Spleen (tissue), 11 donors: ENCODE measurements at regions not wholly inside any gene's neighbourhood (a gene's known extent, or its start where the extent isn't known, plus 50 kb on each side); places are given as distances from the start of the nearest gene placed in this dataset.

Experiments
- DNase-seq: peaks from one replicate; pipeline ENCODE4 v3.0.0-alpha.2; 2020
- H3K27ac ChIP-seq, 8 donors: fragments of 200-600 bp; sonication (generic) in 7 of 8; 1 replicate in 4 of 8; 2 replicates in 4 of 8; pipeline versions ENCODE4 v1.5.0 to v1.8.0; 2016 to 2021; ENCODE audit warnings: inconsistent platforms in 4 of 8, mild to moderate bottlenecking in 4 of 8, moderate library complexity in 1 of 8
- H3K27me3 ChIP-seq, 7 donors: fragments of 200-600 bp; sonication (generic) in 6 of 7; replicated peaks in 1 of 7; 1 replicate in 4 of 7; 2 replicates in 3 of 7; pipeline versions ENCODE4 v1.5.0 to v1.8.0; 2016 to 2021; ENCODE audit warnings: inconsistent platforms in 3 of 7, mild to moderate bottlenecking in 1 of 7
- H3K36me3 ChIP-seq, 6 donors: fragments of 200-600 bp; sonication (generic) in 5 of 6; 1 replicate in 4 of 6; 2 replicates in 2 of 6; pipeline versions ENCODE4 v1.5.0 to v1.8.0; 2016 to 2021; ENCODE audit warnings: inconsistent platforms in 2 of 6
- H3K4me1 ChIP-seq, 6 donors: fragments of 200-600 bp; sonication (generic) in 5 of 6; 1 replicate in 3 of 6; 2 replicates in 3 of 6; pipeline versions ENCODE4 v1.5.0 to v1.8.0; 2016 to 2021; ENCODE audit warnings: inconsistent platforms in 3 of 6
- H3K4me3 ChIP-seq, 8 donors: fragments of 200-600 bp; sonication (generic) in 7 of 8; 1 replicate in 4 of 8; 2 replicates in 4 of 8; pipeline versions ENCODE4 v1.5.0 to v1.8.0; 2016 to 2021; ENCODE audit warnings: inconsistent platforms in 4 of 8, mild to moderate bottlenecking in 4 of 8, moderate library complexity in 2 of 8
- H3K9me3 ChIP-seq, 8 donors: fragments of 200-600 bp; sonication (generic) in 7 of 8; 1 replicate in 4 of 8; 2 replicates in 4 of 8; pipeline versions ENCODE4 v1.5.0 to v1.8.0; 2016 to 2021; ENCODE audit warnings: inconsistent platforms in 4 of 8
- POLR2A ChIP-seq, 3 donors: fragments of 450-650 bp; IDR thresholded peaks; one replicate each; pipeline ENCODE4 v1.5.1; 2017; ENCODE audit warnings: antibody characterized with exemption in 3 of 3, mild to moderate bottlenecking in 1 of 3
- POLR2AphosphoS5 ChIP-seq, 3 donors: sonication (generic); formaldehyde crosslinking; IDR thresholded peaks; one replicate each; pipeline ENCODE4 v1.5.1; 2017; ENCODE audit warnings: antibody characterized with exemption in 3 of 3
- WGBS, 5 donors: extraction: QIAGEN DNeasy Blood & Tissue Kit in 3 of 5; methylation state at CpG; one replicate each; pipeline versions ENCODE4 v1.1.5 to v1.1.7; 2013 to 2018; 5-methylcytosine and 5-hydroxymethylcytosine counted together
- intact Hi-C: fragments of 100-400 bp; cut with DNase I; formaldehyde crosslinking; loops from one replicate; pipeline ENCODE4 v1.15.0; 2023; ENCODE audit warnings: low total_unique reads
- TF ChIP-seq, protein P1 (sequence below), 11 experiments: fragments of 200-600 bp in 7 of 11; fragments of 450-650 bp in 4 of 11; sonication (generic) in 4 of 11; IDR thresholded peaks in 8 of 11; conservative IDR thresholded peaks in 3 of 11; 1 replicate in 7 of 11; 2 replicates in 4 of 11; pipeline versions ENCODE4 v1.4.0 to v1.8.0; 2016 to 2021; ENCODE audit warnings: antibody characterized with exemption in 11 of 11, inconsistent platforms in 4 of 11, mild to moderate bottlenecking in 1 of 11
- donor health status: healthy with polysubstance abuse.
- donor health status: DM: no; HTN: no; CAD: no; lungs with moderate emphysema.
- donor health status: DM: no; HTN: no; CAD: no.
- donor health status: Bipolar disorder and iron deficiency.
- donor health status: healthy.
- donor health status: DM: no; HTN: no; CAD: no.
- donor health status: DM: yes; HTN: yes; CAD: no.

DNA sequence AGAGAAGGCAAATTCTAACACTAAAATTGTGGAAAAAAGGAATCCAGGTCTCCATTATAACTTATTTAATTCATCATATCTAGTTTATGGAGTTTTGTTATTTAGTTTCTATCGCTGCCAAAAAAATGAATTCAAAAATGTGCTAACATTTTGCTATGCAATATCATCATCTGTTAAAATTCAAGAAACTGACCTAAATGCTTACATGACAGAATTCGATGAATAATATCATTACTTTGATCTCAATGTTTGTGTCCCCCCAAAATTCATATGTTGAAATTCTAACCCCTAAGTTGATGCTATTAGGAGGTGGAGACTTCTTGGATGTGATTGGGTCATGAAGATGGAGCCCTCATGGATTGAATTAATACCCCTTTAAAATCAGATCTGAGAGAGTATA, 775.0 kb downstream of the PCDH17 start:
- Histone ChIP-seq H3K36me3 (no peaks in the 10 kb centered on the region), H3K27me3 (no peaks in the 10 kb centered on the region), H3K4me1 (no peaks in the 10 kb centered on the region), H3K9me3 (peaks cover 0 to 36% (median 14%) of the 10 kb centered on the region in 8 donors), H3K27ac (no peak overlapping the region), H3K4me3 (no peak overlapping the region)
- DNase-seq = no peak
- intact Hi-C loops = no loop called here
- 78 to 91% (median 84%) methylated on average over 2 of the region's 2 CpGs for WGBS, 5 donors
- TF ChIP-seq POLR2AphosphoS5 (IDR thresholded peaks at IDR 0.05) (no peak), POLR2A (IDR thresholded peaks at IDR 0.05) (no peak)
- TF ChIP-seq, protein P1, sequence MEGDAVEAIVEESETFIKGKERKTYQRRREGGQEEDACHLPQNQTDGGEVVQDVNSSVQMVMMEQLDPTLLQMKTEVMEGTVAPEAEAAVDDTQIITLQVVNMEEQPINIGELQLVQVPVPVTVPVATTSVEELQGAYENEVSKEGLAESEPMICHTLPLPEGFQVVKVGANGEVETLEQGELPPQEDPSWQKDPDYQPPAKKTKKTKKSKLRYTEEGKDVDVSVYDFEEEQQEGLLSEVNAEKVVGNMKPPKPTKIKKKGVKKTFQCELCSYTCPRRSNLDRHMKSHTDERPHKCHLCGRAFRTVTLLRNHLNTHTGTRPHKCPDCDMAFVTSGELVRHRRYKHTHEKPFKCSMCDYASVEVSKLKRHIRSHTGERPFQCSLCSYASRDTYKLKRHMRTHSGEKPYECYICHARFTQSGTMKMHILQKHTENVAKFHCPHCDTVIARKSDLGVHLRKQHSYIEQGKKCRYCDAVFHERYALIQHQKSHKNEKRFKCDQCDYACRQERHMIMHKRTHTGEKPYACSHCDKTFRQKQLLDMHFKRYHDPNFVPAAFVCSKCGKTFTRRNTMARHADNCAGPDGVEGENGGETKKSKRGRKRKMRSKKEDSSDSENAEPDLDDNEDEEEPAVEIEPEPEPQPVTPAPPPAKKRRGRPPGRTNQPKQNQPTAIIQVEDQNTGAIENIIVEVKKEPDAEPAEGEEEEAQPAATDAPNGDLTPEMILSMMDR (IDR thresholded peaks at IDR 0.05 in 8 of 11, conservative IDR thresholded peaks at IDR 0.05 in 3 of 11) = no peak

DNA sequence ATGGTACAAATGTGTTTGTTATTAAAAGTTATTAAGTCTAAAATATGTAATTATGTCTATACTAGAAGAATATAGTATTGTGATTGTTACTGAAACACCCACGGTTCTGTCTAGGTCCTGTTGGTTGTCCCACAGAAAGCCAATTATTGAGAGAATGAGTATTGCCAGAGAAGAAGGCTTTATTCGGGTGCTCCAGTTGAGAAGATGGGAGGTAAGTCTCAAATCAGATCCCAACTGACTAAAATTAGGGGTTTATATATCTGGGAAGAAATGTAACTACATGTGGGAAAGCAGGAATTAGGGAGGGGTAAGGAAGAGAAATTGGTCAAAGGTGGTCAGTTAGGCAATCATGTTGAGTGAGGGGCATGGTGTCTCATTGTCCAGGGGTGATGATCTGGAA, 798.4 kb downstream of the PCDH17 start:
- Histone ChIP-seq H3K27me3 (no peaks in the 10 kb centered on the region), H3K36me3 (no peaks in the 10 kb centered on the region), H3K4me1 (no peaks in the 10 kb centered on the region), H3K27ac (no peak overlapping the region), H3K4me3 (no peak overlapping the region), H3K9me3 (peaks cover 0 to 61% (median 29%) of the 10 kb centered on the region in 8 donors)
- TF ChIP-seq POLR2AphosphoS5 (IDR thresholded peaks at IDR 0.05) (no peak), POLR2A (IDR thresholded peaks at IDR 0.05) (no peak)
- TF ChIP-seq, protein P1 (IDR thresholded peaks at IDR 0.05 in 8 of 11, conservative IDR thresholded peaks at IDR 0.05 in 3 of 11) = no peak
- 77 to 87% (median 80%) methylated on average over 2 of the region's 2 CpGs for WGBS, 5 donors
- intact Hi-C loops = no loop called here
- DNase-seq = no peak

DNA sequence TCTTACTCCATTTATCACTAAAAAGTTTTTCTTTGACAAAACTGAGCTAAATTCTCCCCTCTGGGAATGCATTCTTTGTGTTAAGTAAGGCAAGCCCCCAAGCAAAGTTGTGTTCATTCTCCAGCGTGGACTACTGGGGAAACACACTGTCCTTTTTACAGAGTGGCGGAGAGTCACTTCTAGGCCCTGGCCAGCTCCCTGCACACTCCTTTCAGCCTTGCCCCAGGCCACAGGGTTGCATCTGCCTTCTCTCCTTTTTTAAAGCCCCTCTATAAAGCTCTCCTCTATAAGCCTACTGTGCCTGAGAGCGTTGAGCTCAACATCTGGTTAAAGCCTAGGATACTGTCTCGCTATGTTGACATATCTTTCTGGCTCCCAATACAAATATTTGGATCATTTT, 803.4 kb downstream of the PCDH17 start:
- Histone ChIP-seq H3K9me3 (peaks cover 0 to 25% (median 7%) of the 10 kb centered on the region in 8 donors), H3K4me3 (no peak overlapping the region), H3K4me1 (no peaks in the 10 kb centered on the region), H3K27me3 (no peaks in the 10 kb centered on the region), H3K36me3 (no peaks in the 10 kb centered on the region), H3K27ac (no peak overlapping the region)
- TF ChIP-seq POLR2A (IDR thresholded peaks at IDR 0.05) = no peak
- TF ChIP-seq, protein P1 (IDR thresholded peaks at IDR 0.05 in 8 of 11, conservative IDR thresholded peaks at IDR 0.05 in 3 of 11) = no peak
- no peak for TF ChIP-seq POLR2AphosphoS5 (IDR thresholded peaks at IDR 0.05)
- intact Hi-C loops = no loop called here
- 86 to 93% (median 91%) methylated on average over 4 of the region's 4 CpGs for WGBS, 5 donors
- DNase-seq = no peak

DNA sequence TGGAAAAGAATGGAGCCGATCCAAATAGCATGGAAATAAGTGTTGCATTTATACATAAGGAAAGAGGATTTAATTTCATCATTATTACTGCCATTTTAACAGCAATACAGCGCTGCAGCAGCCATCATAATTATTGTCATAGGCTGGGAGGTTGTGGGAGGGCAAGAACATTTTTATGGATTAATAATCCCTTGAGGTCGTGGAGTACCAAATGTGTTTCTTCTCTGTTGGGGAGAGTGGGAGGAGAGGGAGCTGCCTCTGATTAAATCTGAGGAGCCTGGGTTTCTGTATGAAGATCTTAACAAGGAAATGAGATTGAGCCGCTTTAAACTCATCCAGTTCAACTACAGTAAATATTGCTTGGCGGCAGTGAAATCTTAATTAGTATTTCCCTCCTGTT, 805.9 kb downstream of the PCDH17 start:
- Histone ChIP-seq H3K36me3 (no peaks in the 10 kb centered on the region), H3K9me3 (peaks cover 0 to 3% (median 0%) of the 10 kb centered on the region in 8 donors), H3K27me3 (no peaks in the 10 kb centered on the region), H3K27ac (no peak overlapping the region), H3K4me3 (no peak overlapping the region), H3K4me1 (no peaks in the 10 kb centered on the region)
- intact Hi-C loops = no loop called here
- no peak for DNase-seq
- 65 to 77% (median 72%) methylated on average over 5 of the region's 5 CpGs for WGBS, 5 donors
- no peak for TF ChIP-seq POLR2A (IDR thresholded peaks at IDR 0.05)
- TF ChIP-seq, protein P1 (IDR thresholded peaks at IDR 0.05 in 8 of 11, conservative IDR thresholded peaks at IDR 0.05 in 3 of 11) = no peak
- no peak for TF ChIP-seq POLR2AphosphoS5 (IDR thresholded peaks at IDR 0.05)
